ENCODE measurements at regions not wholly inside any gene's neighbourhood (a gene's known extent, or its start where the extent isn't known, plus 50 kb on each side); places are given as distances from the start of the nearest gene placed in this dataset.

- ChIA-PET CTCF (no interaction called here), POLR2A (no interaction called here)
- Histone ChIP-seq H3K9ac (replicated peaks; ENCODE audit: extremely low read depth, insufficient read depth, low read length) (no peak overlapping the region), H3K79me2 (ENCODE audit: control insufficient read depth, insufficient read depth, low read length) (no peaks in the 10 kb centered on the region), H3K9me3 (replicated peaks; ENCODE audit: control insufficient read depth, insufficient read depth, low read length) (no peaks in the 10 kb centered on the region), H3K4me1 (ENCODE audit: control insufficient read depth, extremely low read depth, insufficient read depth, low read length) (no peaks in the 10 kb centered on the region), H2AFZ (ENCODE audit: low read depth, low read length) (no peak overlapping the region), H3K9me1 (replicated peaks; ENCODE audit: control insufficient read depth, extremely low read depth, insufficient read depth, low read length) (no peaks in the 10 kb centered on the region), H3K27ac (ENCODE audit: insufficient read depth, low read depth, low read length) (no peak overlapping the region), H3K27me3 (ENCODE audit: control insufficient read depth in 2 of 2, insufficient read depth in 2 of 2, low read length in 2 of 2) (peaks cover 0 to 2% of the 10 kb centered on the region in 2 experiments), H3K4me3 (replicated peaks in 1 of 3; ENCODE audit: insufficient read depth in 1 of 3, low read depth in 1 of 3, low read length in 3 of 3) (no peak overlapping the region), H3K36me3 (ENCODE audit: control insufficient read depth in 2 of 2, extremely low read depth in 1 of 2, insufficient read depth in 2 of 2, low read length in 2 of 2) (no peaks in the 10 kb centered on the region), H3K4me2 (ENCODE audit: insufficient read depth, low read length) (no peak overlapping the region), H4K20me1 (replicated peaks; ENCODE audit: control insufficient read depth, extremely low read depth, insufficient read depth, low read length) (no peaks in the 10 kb centered on the region)
- DNase-seq (ENCODE audit: low read depth, low spot score) (no peak), FAIRE-seq (no peak)
- intact Hi-C loops (cut with micrococcal nuclease), result no loop called here
- dilution Hi-C loops (cut with MboI; ENCODE audit: extremely low pct_ligation_motif_present, low sequenced_read_pairs), result no loop called here
- BruUV-seq (replicated peaks), result no TSS peak
- TF ChIP-seq CTCF (IDR thresholded peaks at IDR 0.05; ENCODE audit: extremely low read depth in 1 of 2, insufficient read depth in 1 of 2, low read depth in 1 of 2, low read length in 2 of 2) (no peak), FOS (IDR thresholded peaks at IDR 0.05; ENCODE audit: borderline replicate concordance, insufficient read depth, low read length) (no peak), MYC (IDR thresholded peaks at IDR 0.05; ENCODE audit: low read depth, low read length) (no peak), POLR2A (IDR thresholded peaks at IDR 0.05; ENCODE audit: low read depth, low read length) (no peak), JUN (IDR thresholded peaks at IDR 0.05; ENCODE audit: borderline replicate concordance, insufficient read depth, insufficient read length, low read depth) (no peak)
These were observed 295.1 kb upstream of the PROK2 start for GRCh38 chr3:72080095-72080494.

DNA sequence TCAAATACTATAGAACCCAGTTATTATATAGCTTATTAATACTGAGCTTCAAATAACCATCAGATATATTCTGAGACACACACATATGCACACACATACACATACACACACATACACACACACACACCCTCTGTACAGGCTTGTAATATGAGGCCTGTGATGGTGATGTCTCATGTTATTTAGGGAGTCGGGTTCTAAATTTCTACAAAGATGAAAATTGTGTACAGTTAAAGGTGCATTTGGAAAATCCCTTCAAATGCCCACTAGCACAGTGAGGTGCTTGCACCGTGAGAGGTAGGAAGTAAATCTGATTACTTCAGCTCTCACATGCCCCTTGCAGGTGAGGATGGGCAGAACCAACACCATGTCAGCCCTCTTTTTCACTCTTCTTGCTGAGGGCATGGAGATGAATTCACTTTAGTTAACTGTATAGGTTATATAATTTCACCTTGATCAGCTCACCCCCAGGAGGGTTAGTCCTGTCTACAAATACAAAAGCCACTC lies 294.5 kb upstream of the PROK2 start:
- Histone ChIP-seq H3K9ac (replicated peaks; ENCODE audit: extremely low read depth, insufficient read depth, low read length) (no peak overlapping the region), H3K9me1 (replicated peaks; ENCODE audit: control insufficient read depth, extremely low read depth, insufficient read depth, low read length) (no peaks in the 10 kb centered on the region), H3K4me1 (ENCODE audit: control insufficient read depth, extremely low read depth, insufficient read depth, low read length) (no peaks in the 10 kb centered on the region), H3K79me2 (ENCODE audit: control insufficient read depth, insufficient read depth, low read length) (no peaks in the 10 kb centered on the region), H3K4me2 (ENCODE audit: insufficient read depth, low read length) (no peak overlapping the region), H4K20me1 (replicated peaks; ENCODE audit: control insufficient read depth, extremely low read depth, insufficient read depth, low read length) (no peaks in the 10 kb centered on the region), H3K9me3 (replicated peaks; ENCODE audit: control insufficient read depth, insufficient read depth, low read length) (no peaks in the 10 kb centered on the region), H3K36me3 (ENCODE audit: control insufficient read depth in 2 of 2, extremely low read depth in 1 of 2, insufficient read depth in 2 of 2, low read length in 2 of 2) (no peaks in the 10 kb centered on the region), H3K27me3 (ENCODE audit: control insufficient read depth in 2 of 2, insufficient read depth in 2 of 2, low read length in 2 of 2) (peaks cover 0 to 2% of the 10 kb centered on the region in 2 experiments), H3K4me3 (replicated peaks in 1 of 3; ENCODE audit: insufficient read depth in 1 of 3, low read depth in 1 of 3, low read length in 3 of 3) (no peak overlapping the region), H3K27ac (ENCODE audit: insufficient read depth, low read depth, low read length) (no peak overlapping the region), H2AFZ (ENCODE audit: low read depth, low read length) (no peak overlapping the region)
- ChIA-PET CTCF (no interaction called here), POLR2A (no interaction called here)
- dilution Hi-C loops (cut with MboI; ENCODE audit: extremely low pct_ligation_motif_present, low sequenced_read_pairs), result no loop called here
- DNase-seq (ENCODE audit: low read depth, low spot score) (no peak), FAIRE-seq (no peak)
- no TSS peak for BruUV-seq (replicated peaks)
- intact Hi-C loops (cut with micrococcal nuclease), result no loop called here
- TF ChIP-seq MYC (IDR thresholded peaks at IDR 0.05; ENCODE audit: low read depth, low read length) (no peak), GATA2 (IDR thresholded peaks at IDR 0.05; ENCODE audit: insufficient read depth, insufficient read length, low read depth, low read length) (no peak), CTCF (IDR thresholded peaks at IDR 0.05; ENCODE audit: extremely low read depth in 1 of 2, insufficient read depth in 1 of 2, low read depth in 1 of 2, low read length in 2 of 2) (no peak)

All from endothelial cell of umbilical vein (primary cell).